ENCODE measurements at regions not wholly inside any gene's neighbourhood (a gene's known extent, or its start where the extent isn't known, plus 50 kb on each side); places are given as distances from the start of the nearest gene placed in this dataset.

- DNase-seq (ENCODE audit: low spot score in 2 of 2) = peak in 1 of 2 donors; percentile 67
- no peaks in the 10 kb centered on the region for H3K36me3 ChIP-seq
- WGBS = 58% methylated on average over 5 of the region's 5 CpGs
These were observed 498.2 kb downstream of the PLPP3 start for GRCh38 chr1:56081173-56081572.

GRCh38 chr1:56080123-56080522 is 499.2 kb downstream of the PLPP3 start:
- H3K27ac ChIP-seq = peak overlapping the region; percentile 67
- WGBS = 49% methylated on average over 5 of the region's 5 CpGs

More at GRCh38 chr1:56081173-56081572, 498.2 kb downstream of the PLPP3 start:
- H3K27ac ChIP-seq = peak overlapping the region; percentile 67
- H3K27me3 ChIP-seq = no peaks in the 10 kb centered on the region
- no peaks in the 10 kb centered on the region for H3K9me3 ChIP-seq
- H3K4me1 ChIP-seq = peaks cover 14% of the 10 kb centered on the region
- TF ChIP-seq EP300 (IDR thresholded peaks at IDR 0.05) (no peak), POLR2AphosphoS5 (IDR thresholded peaks at IDR 0.05) (no peak), POLR2A (IDR thresholded peaks at IDR 0.05) (no peak)
- TF ChIP-seq, protein P1, sequence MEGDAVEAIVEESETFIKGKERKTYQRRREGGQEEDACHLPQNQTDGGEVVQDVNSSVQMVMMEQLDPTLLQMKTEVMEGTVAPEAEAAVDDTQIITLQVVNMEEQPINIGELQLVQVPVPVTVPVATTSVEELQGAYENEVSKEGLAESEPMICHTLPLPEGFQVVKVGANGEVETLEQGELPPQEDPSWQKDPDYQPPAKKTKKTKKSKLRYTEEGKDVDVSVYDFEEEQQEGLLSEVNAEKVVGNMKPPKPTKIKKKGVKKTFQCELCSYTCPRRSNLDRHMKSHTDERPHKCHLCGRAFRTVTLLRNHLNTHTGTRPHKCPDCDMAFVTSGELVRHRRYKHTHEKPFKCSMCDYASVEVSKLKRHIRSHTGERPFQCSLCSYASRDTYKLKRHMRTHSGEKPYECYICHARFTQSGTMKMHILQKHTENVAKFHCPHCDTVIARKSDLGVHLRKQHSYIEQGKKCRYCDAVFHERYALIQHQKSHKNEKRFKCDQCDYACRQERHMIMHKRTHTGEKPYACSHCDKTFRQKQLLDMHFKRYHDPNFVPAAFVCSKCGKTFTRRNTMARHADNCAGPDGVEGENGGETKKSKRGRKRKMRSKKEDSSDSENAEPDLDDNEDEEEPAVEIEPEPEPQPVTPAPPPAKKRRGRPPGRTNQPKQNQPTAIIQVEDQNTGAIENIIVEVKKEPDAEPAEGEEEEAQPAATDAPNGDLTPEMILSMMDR (IDR thresholded peaks at IDR 0.05) = no peak
- H3K4me3 ChIP-seq = no peak overlapping the region

GRCh38 chr1:56079391-56079790 is 500.0 kb downstream of the PLPP3 start:
- H3K27ac ChIP-seq = peak overlapping the region; percentile 67
- 77% methylated on average over 2 of the region's 2 CpGs for WGBS
- TF ChIP-seq, protein P1 (IDR thresholded peaks at IDR 0.05) = no peak
- H3K36me3 ChIP-seq = no peaks in the 10 kb centered on the region
- no peaks in the 10 kb centered on the region for H3K27me3 ChIP-seq
- H3K4me3 ChIP-seq = no peak overlapping the region
- DNase-seq (ENCODE audit: low spot score in 2 of 2) = no peak
- no peaks in the 10 kb centered on the region for H3K9me3 ChIP-seq
- peaks cover 16% of the 10 kb centered on the region for H3K4me1 ChIP-seq

More at GRCh38 chr1:56080123-56080522, 499.2 kb downstream of the PLPP3 start:
- TF ChIP-seq EP300 (IDR thresholded peaks at IDR 0.05) = no peak
- TF ChIP-seq, protein P1 (IDR thresholded peaks at IDR 0.05) = no peak
- no peak for TF ChIP-seq POLR2AphosphoS5 (IDR thresholded peaks at IDR 0.05)
- TF ChIP-seq POLR2A (IDR thresholded peaks at IDR 0.05) = no peak
- H3K36me3 ChIP-seq = no peaks in the 10 kb centered on the region
- DNase-seq (ENCODE audit: low spot score in 2 of 2) = no peak
- no peaks in the 10 kb centered on the region for H3K27me3 ChIP-seq
- H3K4me3 ChIP-seq = no peak overlapping the region
- H3K4me1 ChIP-seq = peaks cover 14% of the 10 kb centered on the region
- H3K9me3 ChIP-seq = no peaks in the 10 kb centered on the region

- no peak overlapping the region for H3K27ac ChIP-seq
- no peak overlapping the region for H3K4me3 ChIP-seq
- no peak for DNase-seq (ENCODE audit: low spot score in 2 of 2)
- no peaks in the 10 kb centered on the region for H3K27me3 ChIP-seq
- peaks cover 30% of the 10 kb centered on the region for H3K4me1 ChIP-seq
- H3K9me3 ChIP-seq = no peaks in the 10 kb centered on the region
- 45% methylated on average over 2 of the region's 2 CpGs for WGBS
- TF ChIP-seq EP300 (IDR thresholded peaks at IDR 0.05) (no peak), POLR2AphosphoS5 (IDR thresholded peaks at IDR 0.05) (peak in 2 of 3 donors; percentile 55 to 69)
- H3K36me3 ChIP-seq = no peaks in the 10 kb centered on the region
These were observed 502.2 kb downstream of the PLPP3 start for GRCh38 chr1:56077206-56077605.

- Histone ChIP-seq H3K27me3 (no peaks in the 10 kb centered on the region), H3K4me3 (no peak overlapping the region), H3K9me3 (no peaks in the 10 kb centered on the region), H3K27ac (peak overlapping the region; percentile 51), H3K36me3 (no peaks in the 10 kb centered on the region), H3K4me1 (peaks cover 20% of the 10 kb centered on the region)
- TF ChIP-seq EP300 (IDR thresholded peaks at IDR 0.05) (no peak), POLR2AphosphoS5 (IDR thresholded peaks at IDR 0.05) (peak in 2 of 3 donors; percentile 29 to 87)
- DNase-seq (ENCODE audit: low spot score in 2 of 2) = peak; percentile 87
- 23% methylated on average over 6 of the region's 6 CpGs for WGBS
These were observed 505.2 kb downstream of the PLPP3 start for GRCh38 chr1:56074007-56074651.

GRCh38 chr1:56073614-56074006 is 505.8 kb downstream of the PLPP3 start:
- Histone ChIP-seq H3K27ac (peak overlapping the region; percentile 51), H3K27me3 (no peaks in the 10 kb centered on the region), H3K4me1 (peaks cover 20% of the 10 kb centered on the region), H3K4me3 (no peak overlapping the region), H3K36me3 (no peaks in the 10 kb centered on the region), H3K9me3 (no peaks in the 10 kb centered on the region)
- no peak for DNase-seq (ENCODE audit: low spot score in 2 of 2)
- TF ChIP-seq EP300 (IDR thresholded peaks at IDR 0.05) (no peak), POLR2AphosphoS5 (IDR thresholded peaks at IDR 0.05) (no peak), POLR2A (IDR thresholded peaks at IDR 0.05) (no peak)
- TF ChIP-seq, protein P1 (IDR thresholded peaks at IDR 0.05) = no peak
- 65% methylated on average over 2 of the region's 2 CpGs for WGBS

Measured in suprapubic skin (tissue), 4 donors.